Astrocyte (in vitro differentiated cells and primary cell): ENCODE measurements at regions not wholly inside any gene's neighbourhood (a gene's known extent, or its start where the extent isn't known, plus 50 kb on each side); places are given as distances from the start of the nearest gene placed in this dataset.

Experiments used
- DNase-seq: peaks from one replicate; pipeline ENCODE4 v3.0.0-alpha.2; 2010; ENCODE audit warnings: low read depth
- FAIRE-seq: peaks from 2 replicates; lab custom pipeline; 2011; peaks lifted over from hg19 to GRCh38; lab: Jason Lieb, UNC
- H2AFZ ChIP-seq: 2 replicates; pipeline ENCODE4 v1.6.0; 2012; ENCODE audit warnings: low read depth, low read length, inconsistent platforms
- H3K27ac ChIP-seq: 2 replicates; pipeline ENCODE4 v1.5.1; 2011; ENCODE audit warnings: low read depth, low read length, inconsistent platforms
- H3K27me3 ChIP-seq: 2 replicates; pipeline ENCODE4 v1.6.0; 2011; ENCODE audit warnings: low read length, inconsistent platforms; ENCODE audit not compliant: insufficient read depth
- H3K36me3 ChIP-seq: 2 replicates; pipeline ENCODE4 v1.5.1; 2011; ENCODE audit warnings: low read length, inconsistent platforms; ENCODE audit not compliant: insufficient read depth
- H3K4me1 ChIP-seq: 2 replicates; pipeline ENCODE4 v1.5.1; 2011; ENCODE audit warnings: low read length, inconsistent platforms; ENCODE audit not compliant: insufficient read depth
- H3K4me2 ChIP-seq: 2 replicates; pipeline ENCODE4 v1.6.0; 2012; ENCODE audit warnings: low read length, inconsistent platforms
- H3K4me3 ChIP-seq: 2 replicates; pipeline ENCODE4 v1.5.1; 2011; ENCODE audit warnings: low read depth, mild to moderate bottlenecking, low read length, inconsistent platforms; ENCODE audit not compliant: insufficient read depth
- H3K79me2 ChIP-seq: 2 replicates; pipeline ENCODE4 v1.6.0; 2012; ENCODE audit warnings: mild to moderate bottlenecking, low read length, inconsistent platforms; ENCODE audit not compliant: insufficient read depth
- H3K9ac ChIP-seq: 2 replicates; pipeline ENCODE4 v1.6.0; 2012; ENCODE audit warnings: mild to moderate bottlenecking, low read length, inconsistent platforms
- H3K9me3 ChIP-seq: 2 replicates; pipeline ENCODE4 v1.5.1; 2012; ENCODE audit warnings: low read depth, mild to moderate bottlenecking, low read length, inconsistent platforms; ENCODE audit not compliant: insufficient read depth
- H4K20me1 ChIP-seq: 2 replicates; pipeline ENCODE4 v1.6.0; 2012; ENCODE audit warnings: low read length, inconsistent platforms; ENCODE audit not compliant: insufficient read depth
- H3K27ac Mint-ChIP-seq: one replicate; pipeline ENCODE4 v1.8.0; 2021; ENCODE audit warnings: mild to moderate bottlenecking, mixed read lengths; ENCODE audit not compliant: unreplicated experiment
- H3K27me3 Mint-ChIP-seq: one replicate; pipeline ENCODE4 v1.8.0; 2021; ENCODE audit warnings: low read depth, mixed read lengths; ENCODE audit not compliant: unreplicated experiment
- H3K36me3 Mint-ChIP-seq: one replicate; pipeline ENCODE4 v1.8.0; 2021; ENCODE audit warnings: low read depth, mixed read lengths; ENCODE audit not compliant: unreplicated experiment
- H3K4me1 Mint-ChIP-seq: one replicate; pipeline ENCODE4 v1.8.0; 2021; ENCODE audit warnings: low read depth, mixed read lengths; ENCODE audit not compliant: unreplicated experiment
- H3K4me3 Mint-ChIP-seq: one replicate; pipeline ENCODE4 v1.8.0; 2021; ENCODE audit warnings: mild to moderate bottlenecking, moderate library complexity, mixed read lengths; ENCODE audit not compliant: unreplicated experiment
- H3K9me3 Mint-ChIP-seq: one replicate; pipeline ENCODE4 v1.8.0; 2021; ENCODE audit warnings: mild to moderate bottlenecking, mixed read lengths; ENCODE audit not compliant: unreplicated experiment
- EZH2 ChIP-seq: IDR thresholded peaks from 2 replicates; pipeline ENCODE4 v1.6.1; 2012; ENCODE audit warnings: mild to moderate bottlenecking, low read length, inconsistent platforms; ENCODE audit not compliant: insufficient read depth
- TF ChIP-seq, protein P1 (sequence below): IDR thresholded peaks from 2 replicates; pipeline ENCODE4 v1.5.1; 2011; ENCODE audit warnings: low read depth, mild to moderate bottlenecking, inconsistent platforms, low read length, moderate library complexity; ENCODE audit not compliant: insufficient read depth

- Mint-ChIP-seq H3K4me1 (no peaks in the 10 kb centered on the region), H3K9me3 (peaks cover 2% of the 10 kb centered on the region), H3K36me3 (no peaks in the 10 kb centered on the region), H3K27ac (no peak overlapping the region), H3K27me3 (peaks cover 25% of the 10 kb centered on the region), H3K4me3 (no peak overlapping the region)
- no peaks in the 10 kb centered on the region for H3K4me1 ChIP-seq
- H3K4me2 ChIP-seq, result no peak overlapping the region
- no peak overlapping the region for H3K27ac ChIP-seq
- H3K9ac ChIP-seq, result no peak overlapping the region
- H3K4me3 ChIP-seq, result no peak overlapping the region
- no peaks in the 10 kb centered on the region for H3K79me2 ChIP-seq
- H3K27me3 ChIP-seq, result no peaks in the 10 kb centered on the region
- FAIRE-seq (no peak), DNase-seq (no peak)
- H2AFZ ChIP-seq, result no peak overlapping the region
- no peaks in the 10 kb centered on the region for H3K36me3 ChIP-seq
- H4K20me1 ChIP-seq, result no peaks in the 10 kb centered on the region
- peaks cover 18% of the 10 kb centered on the region for H3K9me3 ChIP-seq
- TF ChIP-seq, protein P1, sequence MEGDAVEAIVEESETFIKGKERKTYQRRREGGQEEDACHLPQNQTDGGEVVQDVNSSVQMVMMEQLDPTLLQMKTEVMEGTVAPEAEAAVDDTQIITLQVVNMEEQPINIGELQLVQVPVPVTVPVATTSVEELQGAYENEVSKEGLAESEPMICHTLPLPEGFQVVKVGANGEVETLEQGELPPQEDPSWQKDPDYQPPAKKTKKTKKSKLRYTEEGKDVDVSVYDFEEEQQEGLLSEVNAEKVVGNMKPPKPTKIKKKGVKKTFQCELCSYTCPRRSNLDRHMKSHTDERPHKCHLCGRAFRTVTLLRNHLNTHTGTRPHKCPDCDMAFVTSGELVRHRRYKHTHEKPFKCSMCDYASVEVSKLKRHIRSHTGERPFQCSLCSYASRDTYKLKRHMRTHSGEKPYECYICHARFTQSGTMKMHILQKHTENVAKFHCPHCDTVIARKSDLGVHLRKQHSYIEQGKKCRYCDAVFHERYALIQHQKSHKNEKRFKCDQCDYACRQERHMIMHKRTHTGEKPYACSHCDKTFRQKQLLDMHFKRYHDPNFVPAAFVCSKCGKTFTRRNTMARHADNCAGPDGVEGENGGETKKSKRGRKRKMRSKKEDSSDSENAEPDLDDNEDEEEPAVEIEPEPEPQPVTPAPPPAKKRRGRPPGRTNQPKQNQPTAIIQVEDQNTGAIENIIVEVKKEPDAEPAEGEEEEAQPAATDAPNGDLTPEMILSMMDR, result no peak
- no peak for TF ChIP-seq EZH2
These were observed 284.5 kb downstream of the NPHP4 start for GRCh38 chr1:5707566-5708345.

DNA sequence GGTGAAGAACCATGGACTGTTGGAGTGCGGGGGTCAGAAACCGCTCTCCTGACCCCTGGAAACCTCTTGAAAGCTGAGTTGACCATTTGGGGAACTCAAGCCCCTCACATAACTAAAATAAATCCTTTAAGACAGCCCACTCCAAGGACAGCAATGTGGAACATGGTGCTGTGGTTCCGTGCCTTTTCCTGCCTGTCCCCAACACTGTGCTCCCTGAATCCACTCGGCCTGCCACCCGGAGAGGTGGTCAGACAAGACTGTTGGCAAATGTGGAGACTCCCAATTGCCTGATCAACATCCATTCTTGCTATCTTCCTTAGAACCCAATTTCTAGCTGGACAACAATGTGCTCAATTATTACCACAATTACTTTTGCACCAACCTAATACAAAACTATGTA is 286.0 kb downstream of the NPHP4 start:
- H3K9ac ChIP-seq, result no peak overlapping the region
- no peak overlapping the region for H3K4me2 ChIP-seq
- H3K9me3 ChIP-seq, result peaks cover 18% of the 10 kb centered on the region
- no peak for DNase-seq
- H3K9me3 Mint-ChIP-seq, result no peaks in the 10 kb centered on the region
- H3K4me3 Mint-ChIP-seq, result no peak overlapping the region
- no peak for FAIRE-seq
- H3K27ac Mint-ChIP-seq, result no peak overlapping the region
- no peaks in the 10 kb centered on the region for H4K20me1 ChIP-seq
- no peaks in the 10 kb centered on the region for H3K27me3 ChIP-seq
- H3K27ac ChIP-seq, result no peak overlapping the region
- H3K36me3 ChIP-seq, result no peaks in the 10 kb centered on the region
- H3K27me3 Mint-ChIP-seq, result peaks cover 23% of the 10 kb centered on the region
- H3K4me1 Mint-ChIP-seq, result no peaks in the 10 kb centered on the region
- TF ChIP-seq, protein P1, result no peak
- no peak for TF ChIP-seq EZH2
- H3K4me1 ChIP-seq, result no peaks in the 10 kb centered on the region
- no peaks in the 10 kb centered on the region for H3K79me2 ChIP-seq
- no peak overlapping the region for H3K4me3 ChIP-seq
- H2AFZ ChIP-seq, result no peak overlapping the region
- no peaks in the 10 kb centered on the region for H3K36me3 Mint-ChIP-seq

GRCh38 chr1:5705751-5706150 is 286.5 kb downstream of the NPHP4 start:
- Mint-ChIP-seq H3K36me3 (no peaks in the 10 kb centered on the region), H3K27me3 (peaks cover 21% of the 10 kb centered on the region), H3K4me3 (no peak overlapping the region), H3K4me1 (no peaks in the 10 kb centered on the region), H3K27ac (no peak overlapping the region), H3K9me3 (no peaks in the 10 kb centered on the region)
- Histone ChIP-seq H3K4me1 (no peaks in the 10 kb centered on the region), H3K36me3 (no peaks in the 10 kb centered on the region), H3K27me3 (no peaks in the 10 kb centered on the region), H3K4me2 (no peak overlapping the region), H3K9me3 (peaks cover 18% of the 10 kb centered on the region), H4K20me1 (no peaks in the 10 kb centered on the region), H3K9ac (no peak overlapping the region), H3K27ac (no peak overlapping the region), H3K79me2 (no peaks in the 10 kb centered on the region), H2AFZ (no peak overlapping the region), H3K4me3 (no peak overlapping the region)
- TF ChIP-seq, protein P1, result no peak
- TF ChIP-seq EZH2, result no peak
- FAIRE-seq, result no peak
- no peak for DNase-seq
